ENCODE measurements at regions not wholly inside any gene's neighbourhood (a gene's known extent, or its start where the extent isn't known, plus 50 kb on each side); places are given as distances from the start of the nearest gene placed in this dataset.

- DNase-seq (ENCODE audit: low read depth) = no peak
These were observed 52.2 kb upstream of the CD83 start for GRCh38 chr6:14065350-14065749.

GRCh38 chr6:14066782-14067406 lies 50.7 kb upstream of the CD83 start:
- DNase-seq (ENCODE audit: low read depth) = peak; percentile 58

GRCh38 chr6:14067656-14068055 lies 49.9 kb upstream of the CD83 start:
- DNase-seq (ENCODE audit: low read depth) = no peak

All from stromal cell of bone marrow (primary cell).